ENCODE measurements at regions not wholly inside any gene's neighbourhood (a gene's known extent, or its start where the extent isn't known, plus 50 kb on each side); places are given as distances from the start of the nearest gene placed in this dataset.

DNA sequence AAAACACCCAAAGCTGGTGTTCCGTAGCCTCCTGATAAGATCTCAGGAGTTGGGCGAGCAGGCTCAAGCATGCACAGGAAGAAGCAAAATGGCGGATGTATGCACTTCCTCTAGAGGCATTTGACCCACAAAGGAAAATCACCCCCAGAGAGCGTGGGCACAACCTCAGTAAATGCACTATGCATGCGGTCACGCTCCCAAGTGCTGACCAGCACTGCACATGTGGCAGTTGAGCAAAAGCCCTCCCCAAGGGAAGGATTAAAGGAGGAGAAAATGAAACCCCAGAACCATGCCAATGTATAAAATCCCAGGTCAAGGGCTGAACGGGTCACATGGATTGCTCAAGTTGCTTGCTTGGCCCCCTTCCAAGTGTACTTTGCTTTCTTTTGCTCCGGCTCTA, 289.4 kb upstream of the IGF1R start:
- no peaks in the 10 kb centered on the region for H3K4me1 ChIP-seq
- TF ChIP-seq POLR2A (IDR thresholded peaks at IDR 0.05) (no peak), CTCF (IDR thresholded peaks at IDR 0.05 in 8 of 11, conservative IDR thresholded peaks at IDR 0.05 in 3 of 11) (no peak), POLR2AphosphoS5 (IDR thresholded peaks at IDR 0.05) (no peak)
- intact Hi-C loops (cut with DNase I; ENCODE audit: low total_unique reads): no loop called here
- peaks cover 0 to 10% (median 2%) of the 10 kb centered on the region in 8 donors for H3K9me3 ChIP-seq
- no peaks in the 10 kb centered on the region for H3K27me3 ChIP-seq (replicated peaks in 1 of 7)
- H3K27ac ChIP-seq: no peak overlapping the region
- DNase-seq: no peak
- H3K4me3 ChIP-seq: no peak overlapping the region
- WGBS, 5 donors: 68 to 90% (median 86%) methylated on average over 8 of the region's 8 CpGs
- no peaks in the 10 kb centered on the region for H3K36me3 ChIP-seq

DNA sequence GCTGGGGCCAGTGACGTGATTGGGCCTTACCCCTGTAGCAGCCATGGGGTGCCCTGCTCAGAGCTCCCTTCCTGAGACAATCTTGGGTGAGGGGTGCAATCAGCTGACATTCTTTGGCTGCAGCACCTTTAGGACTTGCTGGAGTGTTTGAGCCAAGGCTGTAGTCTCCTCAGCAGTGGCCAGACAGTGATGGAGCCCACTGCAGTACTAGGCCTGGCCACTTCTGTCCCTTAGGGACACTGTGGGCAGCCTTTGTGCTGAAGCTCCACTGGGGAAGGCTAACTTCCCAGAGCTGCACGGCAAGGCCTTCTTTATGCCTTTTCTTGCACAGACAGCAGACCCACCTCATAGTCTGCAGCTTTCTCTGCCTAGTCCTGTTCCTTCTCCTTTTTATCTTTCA, 284.9 kb upstream of the IGF1R start:
- no peak for DNase-seq
- WGBS, 5 donors: 71 to 84% (median 79%) methylated on average over 2 of the region's 2 CpGs
- no peak overlapping the region for H3K27ac ChIP-seq
- intact Hi-C loops (cut with DNase I; ENCODE audit: low total_unique reads): no loop called here
- H3K4me3 ChIP-seq: no peak overlapping the region
- no peaks in the 10 kb centered on the region for H3K9me3 ChIP-seq
- TF ChIP-seq POLR2A (IDR thresholded peaks at IDR 0.05) (no peak), CTCF (IDR thresholded peaks at IDR 0.05 in 8 of 11, conservative IDR thresholded peaks at IDR 0.05 in 3 of 11) (no peak), POLR2AphosphoS5 (IDR thresholded peaks at IDR 0.05) (no peak)
- H3K4me1 ChIP-seq: no peaks in the 10 kb centered on the region
- no peaks in the 10 kb centered on the region for H3K27me3 ChIP-seq (replicated peaks in 1 of 7)
- no peaks in the 10 kb centered on the region for H3K36me3 ChIP-seq

DNA sequence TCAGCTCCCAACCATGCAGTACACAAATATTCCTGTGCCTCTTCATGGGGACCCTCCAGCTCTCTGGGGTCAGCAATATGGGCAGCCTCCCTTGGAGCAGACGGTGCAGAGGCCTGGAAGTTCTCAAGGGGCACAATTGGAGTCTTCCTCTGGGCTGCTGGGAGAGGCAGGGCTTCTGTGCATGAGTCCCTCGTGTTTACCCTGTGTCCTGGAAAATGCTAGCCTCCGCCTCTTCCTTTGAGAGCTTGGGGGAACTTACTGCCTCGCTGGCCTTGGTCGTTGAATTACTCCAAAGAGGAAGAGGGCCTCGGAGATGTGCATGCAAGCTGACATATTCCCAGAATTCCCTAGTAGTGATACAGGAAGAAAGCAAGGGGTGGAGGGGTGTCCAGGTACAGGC, 284.4 kb upstream of the IGF1R start:
- DNase-seq: no peak
- no peak overlapping the region for H3K4me3 ChIP-seq
- no peaks in the 10 kb centered on the region for H3K4me1 ChIP-seq
- no peak overlapping the region for H3K27ac ChIP-seq
- no peaks in the 10 kb centered on the region for H3K9me3 ChIP-seq
- TF ChIP-seq POLR2AphosphoS5 (IDR thresholded peaks at IDR 0.05): no peak
- TF ChIP-seq CTCF (IDR thresholded peaks at IDR 0.05 in 8 of 11, conservative IDR thresholded peaks at IDR 0.05 in 3 of 11): no peak
- no peak for TF ChIP-seq POLR2A (IDR thresholded peaks at IDR 0.05)
- no peaks in the 10 kb centered on the region for H3K36me3 ChIP-seq
- no peaks in the 10 kb centered on the region for H3K27me3 ChIP-seq (replicated peaks in 1 of 7)
- intact Hi-C loops (cut with DNase I; ENCODE audit: low total_unique reads): no loop called here
- 38 to 60% (median 53%) methylated on average over 6 of the region's 6 CpGs for WGBS, 5 donors

- TF ChIP-seq CTCF (IDR thresholded peaks at IDR 0.05 in 8 of 11, conservative IDR thresholded peaks at IDR 0.05 in 3 of 11) (no peak), POLR2A (IDR thresholded peaks at IDR 0.05) (no peak), POLR2AphosphoS5 (IDR thresholded peaks at IDR 0.05) (no peak)
- Histone ChIP-seq H3K9me3 (no peaks in the 10 kb centered on the region), H3K27me3 (replicated peaks in 1 of 7) (no peaks in the 10 kb centered on the region), H3K4me1 (no peaks in the 10 kb centered on the region), H3K27ac (no peak overlapping the region), H3K4me3 (no peak overlapping the region), H3K36me3 (no peaks in the 10 kb centered on the region)
- WGBS, 5 donors: 51 to 76% (median 62%) methylated on average over 3 of the region's 3 CpGs
- DNase-seq: no peak
- intact Hi-C loops (cut with DNase I; ENCODE audit: low total_unique reads): no loop called here
Measured at GRCh38 chr15:98369081-98369716, 279.1 kb upstream of the IGF1R start.

Data from spleen (tissue), 11 donors.